ENCODE measurements at regions not wholly inside any gene's neighbourhood (a gene's known extent, or its start where the extent isn't known, plus 50 kb on each side); places are given as distances from the start of the nearest gene placed in this dataset.

DNA sequence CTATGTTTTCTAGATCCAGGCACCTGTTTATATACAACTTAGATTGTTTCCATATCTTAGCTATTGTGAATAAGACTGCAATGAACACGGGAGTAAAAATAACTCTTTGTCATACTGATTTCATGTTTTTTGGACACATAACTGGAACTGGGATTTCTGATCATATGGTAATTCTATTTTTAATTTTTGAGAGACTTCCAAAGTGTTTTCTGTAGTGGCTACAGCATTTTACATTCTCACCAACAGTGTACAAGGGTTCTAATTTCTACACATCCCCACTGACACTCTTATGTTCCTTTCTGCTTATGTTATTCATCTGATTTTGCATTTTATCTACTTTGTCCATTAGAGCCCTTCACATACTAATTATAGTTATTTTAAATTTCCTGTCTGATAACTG lies 1152.9 kb downstream of the SLITRK1 start:
- TF ChIP-seq, protein P1, sequence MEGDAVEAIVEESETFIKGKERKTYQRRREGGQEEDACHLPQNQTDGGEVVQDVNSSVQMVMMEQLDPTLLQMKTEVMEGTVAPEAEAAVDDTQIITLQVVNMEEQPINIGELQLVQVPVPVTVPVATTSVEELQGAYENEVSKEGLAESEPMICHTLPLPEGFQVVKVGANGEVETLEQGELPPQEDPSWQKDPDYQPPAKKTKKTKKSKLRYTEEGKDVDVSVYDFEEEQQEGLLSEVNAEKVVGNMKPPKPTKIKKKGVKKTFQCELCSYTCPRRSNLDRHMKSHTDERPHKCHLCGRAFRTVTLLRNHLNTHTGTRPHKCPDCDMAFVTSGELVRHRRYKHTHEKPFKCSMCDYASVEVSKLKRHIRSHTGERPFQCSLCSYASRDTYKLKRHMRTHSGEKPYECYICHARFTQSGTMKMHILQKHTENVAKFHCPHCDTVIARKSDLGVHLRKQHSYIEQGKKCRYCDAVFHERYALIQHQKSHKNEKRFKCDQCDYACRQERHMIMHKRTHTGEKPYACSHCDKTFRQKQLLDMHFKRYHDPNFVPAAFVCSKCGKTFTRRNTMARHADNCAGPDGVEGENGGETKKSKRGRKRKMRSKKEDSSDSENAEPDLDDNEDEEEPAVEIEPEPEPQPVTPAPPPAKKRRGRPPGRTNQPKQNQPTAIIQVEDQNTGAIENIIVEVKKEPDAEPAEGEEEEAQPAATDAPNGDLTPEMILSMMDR (conservative IDR thresholded peaks at IDR 0.05; ENCODE audit: low read depth, low read length): no peak
- TF ChIP-seq EZH2 (IDR thresholded peaks at IDR 0.05; ENCODE audit: low read length, unreplicated experiment) (no peak), EZH2phosphoT487 (IDR thresholded peaks at IDR 0.05; ENCODE audit: borderline replicate concordance, low read length) (no peak)
